Pancreas (tissue), 10 donors: ENCODE measurements at regions not wholly inside any gene's neighbourhood (a gene's known extent, or its start where the extent isn't known, plus 50 kb on each side); places are given as distances from the start of the nearest gene placed in this dataset.

Experiments
- ATAC-seq, 4 donors: fragments of 200-7000 bp; cut with Tn5 transposase; one replicate each; pipeline versions ENCODE4 v1.8.0 to v1.9.1; 2020; ENCODE audit warnings: mild to moderate bottlenecking in 4 of 4, moderate library complexity in 4 of 4
- DNase-seq, 6 donors: peaks; one replicate each; pipeline ENCODE4 v3.0.0-alpha.2; 2020
- FAIRE-seq: peaks from 2 replicates; lab custom pipeline; 2012; peaks lifted over from hg19 to GRCh38; lab: Jason Lieb, UNC
- H3K27ac ChIP-seq, 4 donors: fragments of 200-600 bp; sonication (generic); 1 replicate in 3 of 4; 2 replicates in 1 of 4; pipeline versions ENCODE4 v1.5.0 to v1.8.0; 2020
- H3K27me3 ChIP-seq, 4 donors: fragments of 200-600 bp; one replicate each; pipeline ENCODE4 v1.8.0; 2021
- H3K36me3 ChIP-seq, 3 donors: fragments of 200-600 bp; sonication (generic) in 1 of 3; one replicate each; pipeline versions ENCODE4 v1.5.0 to v1.8.0; 2020 to 2021
- H3K4me1 ChIP-seq, 3 donors: fragments of 200-600 bp; one replicate each; pipeline ENCODE4 v1.8.0; 2021
- H3K4me3 ChIP-seq, 4 donors: fragments of 200-600 bp; sonication (generic) in 2 of 4; one replicate each; pipeline versions ENCODE4 v1.5.0 to v1.8.0; 2020 to 2021
- H3K9me3 ChIP-seq, 4 donors: fragments of 200-600 bp; one replicate each; pipeline ENCODE4 v1.8.0; 2021
- CTCF ChIP-seq, 4 donors: fragments of 200-600 bp; sonication (generic) in 3 of 4; IDR thresholded peaks; one replicate each; pipeline versions ENCODE4 v1.5.0 to v1.8.0; 2021; ENCODE audit warnings: antibody characterized with exemption in 4 of 4
- WGBS, 2 donors: extraction: QIAGEN DNeasy Blood & Tissue Kit; methylation state at CpG; one replicate each; pipeline ENCODE4 v1.1.7; 2013; 5-methylcytosine and 5-hydroxymethylcytosine counted together
- intact Hi-C, 3 donors: fragments of 100-400 bp; cut with DNase I; formaldehyde crosslinking; loops; one replicate each; pipeline versions ENCODE4 v1.11.1 to v1.14.2; 2022
- donor health status: healthy with polysubstance abuse.
- donor health status: DM: no; HTN: no; CAD: no; lungs with moderate emphysema.
- donor health status: DM: no; HTN: no; CAD: no.
- donor health status: control.
- donor health status: control.
- donor health status: Bipolar disorder and iron deficiency.
- donor health status: DM: yes; HTN: yes; CAD: no.
- donor health status: DM: no; HTN: no; CAD: no.
- donor health status: DM: no; HTN: no; CAD: no.
- donor health status: DM: yes; HTN: yes; CAD: no.

- ATAC-seq (peak in 2 of 4 donors; percentile 31 to 52), FAIRE-seq (no peak), DNase-seq (no peak)
- WGBS, 2 donors = 30 to 36% methylated on average over 5 of the region's 5 CpGs
- no peaks in the 10 kb centered on the region for H3K4me1 ChIP-seq
- H3K9me3 ChIP-seq = no peaks in the 10 kb centered on the region
- no peak overlapping the region for H3K27ac ChIP-seq
- TF ChIP-seq CTCF (IDR thresholded peaks at IDR 0.05) = peak in 1 of 4 donors; percentile 8
- H3K4me3 ChIP-seq = no peak overlapping the region
- H3K27me3 ChIP-seq = no peaks in the 10 kb centered on the region
- H3K36me3 ChIP-seq = no peaks in the 10 kb centered on the region
- intact Hi-C loops = no loop called here
Measured at GRCh38 chr12:19643635-19644034, 204.3 kb downstream of the AEBP2 start.

GRCh38 chr12:19644571-19644970 is 205.3 kb downstream of the AEBP2 start:
- no peak for TF ChIP-seq CTCF (IDR thresholded peaks at IDR 0.05)
- Histone ChIP-seq H3K9me3 (no peaks in the 10 kb centered on the region), H3K36me3 (no peaks in the 10 kb centered on the region), H3K27me3 (no peaks in the 10 kb centered on the region), H3K4me3 (no peak overlapping the region), H3K4me1 (no peaks in the 10 kb centered on the region), H3K27ac (no peak overlapping the region)
- FAIRE-seq (no peak), DNase-seq (no peak), ATAC-seq (no peak)
- intact Hi-C loops = no loop called here
- 69 to 90% methylated on average over 3 of the region's 3 CpGs for WGBS, 2 donors

DNA sequence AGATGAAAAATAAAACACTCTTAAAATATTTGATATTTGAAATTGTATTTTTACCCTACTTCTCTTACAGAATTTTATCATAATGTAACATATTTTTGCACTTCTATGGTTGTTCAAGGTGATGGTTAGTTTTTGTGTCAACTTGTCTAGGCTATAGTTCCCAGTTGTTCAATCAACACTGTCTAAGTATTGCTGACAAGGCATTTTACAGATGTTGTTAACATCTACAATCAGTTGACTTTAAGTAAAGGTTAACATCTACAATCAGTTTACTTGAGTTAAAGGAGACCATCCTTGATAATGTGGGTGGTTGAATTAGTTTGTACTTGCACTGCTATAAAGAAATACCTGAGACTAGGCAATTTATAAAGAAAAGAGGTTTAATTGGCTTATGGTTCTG is 206.5 kb downstream of the AEBP2 start:
- no peak for FAIRE-seq
- H3K4me1 ChIP-seq = no peaks in the 10 kb centered on the region
- DNase-seq = no peak
- no peaks in the 10 kb centered on the region for H3K9me3 ChIP-seq
- intact Hi-C loops = no loop called here
- TF ChIP-seq CTCF (IDR thresholded peaks at IDR 0.05) = no peak
- no peaks in the 10 kb centered on the region for H3K27me3 ChIP-seq
- H3K4me3 ChIP-seq = no peak overlapping the region
- no peak overlapping the region for H3K27ac ChIP-seq
- ATAC-seq = no peak
- no peaks in the 10 kb centered on the region for H3K36me3 ChIP-seq

GRCh38 chr12:19646599-19646998 is 207.3 kb downstream of the AEBP2 start:
- no peak overlapping the region for H3K27ac ChIP-seq
- WGBS, 2 donors = 92% methylated on average over 1 of the region's 1 CpG
- no peaks in the 10 kb centered on the region for H3K4me1 ChIP-seq
- H3K36me3 ChIP-seq = no peaks in the 10 kb centered on the region
- FAIRE-seq = no peak
- no peak overlapping the region for H3K4me3 ChIP-seq
- no peaks in the 10 kb centered on the region for H3K9me3 ChIP-seq
- no peak for TF ChIP-seq CTCF (IDR thresholded peaks at IDR 0.05)
- intact Hi-C loops = no loop called here
- DNase-seq = no peak
- ATAC-seq = no peak
- H3K27me3 ChIP-seq = no peaks in the 10 kb centered on the region

- Histone ChIP-seq H3K4me3 (no peak overlapping the region), H3K27me3 (no peaks in the 10 kb centered on the region), H3K27ac (no peak overlapping the region), H3K4me1 (no peaks in the 10 kb centered on the region), H3K36me3 (no peaks in the 10 kb centered on the region), H3K9me3 (no peaks in the 10 kb centered on the region)
- no peak for FAIRE-seq
- intact Hi-C loops = no loop called here
- TF ChIP-seq CTCF (IDR thresholded peaks at IDR 0.05) = no peak
- 65 to 76% methylated on average over 8 of the region's 8 CpGs for WGBS, 2 donors
- no peak for DNase-seq
- no peak for ATAC-seq
Measured at GRCh38 chr12:19647806-19648556, 208.7 kb downstream of the AEBP2 start.
